GM18502 (cell line): ENCODE measurements at regions not wholly inside any gene's neighbourhood (a gene's known extent, or its start where the extent isn't known, plus 50 kb on each side); places are given as distances from the start of the nearest gene placed in this dataset.

ENCODE experiments used
- ATAC-seq: cut with Tn5 transposase; IDR thresholded peaks from one replicate; pipeline ENCODE4 v1.9.1; 2021; ENCODE audit warnings: mild to moderate bottlenecking; ENCODE audit not compliant: unreplicated experiment, poor library complexity

- no peak for ATAC-seq
Observed at GRCh38 chr4:12884846-12885796, 599.0 kb downstream of the RAB28 start.

GRCh38 chr4:12881945-12882584, 602.1 kb downstream of the RAB28 start:
- ATAC-seq, result no peak

GRCh38 chr4:12880844-12881243, 603.3 kb downstream of the RAB28 start:
- no peak for ATAC-seq

- no peak for ATAC-seq
Observed at GRCh38 chr4:12879496-12879895, 604.6 kb downstream of the RAB28 start.

- no peak for ATAC-seq
Observed at GRCh38 chr4:12875640-12876243, 608.4 kb downstream of the RAB28 start.

- no peak for ATAC-seq
Observed at GRCh38 chr4:12873351-12873750, 610.8 kb downstream of the RAB28 start.

- ATAC-seq, result no peak
Observed at GRCh38 chr4:12861422-12861821, 622.7 kb downstream of the RAB28 start.

GRCh38 chr4:12852338-12853307, 631.5 kb downstream of the RAB28 start:
- ATAC-seq, result peak; percentile 72

GRCh38 chr4:12846368-12846767, 637.8 kb downstream of the RAB28 start:
- ATAC-seq, result no peak

- no peak for ATAC-seq
Observed at GRCh38 chr4:12844141-12844540, 640.0 kb downstream of the RAB28 start.

- no peak for ATAC-seq
Observed at GRCh38 chr4:12827966-12828365, 656.2 kb downstream of the RAB28 start.

- no peak for ATAC-seq
Observed at GRCh38 chr4:12791536-12791935, 692.6 kb downstream of the RAB28 start.

GRCh38 chr4:12787261-12787660, 696.9 kb downstream of the RAB28 start:
- ATAC-seq, result no peak

- no peak for ATAC-seq
Observed at GRCh38 chr4:12778706-12779105, 705.4 kb downstream of the RAB28 start.

- ATAC-seq, result no peak
Observed at GRCh38 chr4:12778191-12778590, 705.9 kb downstream of the RAB28 start.

- no peak for ATAC-seq
Observed at GRCh38 chr4:12770351-12770750, 713.8 kb downstream of the RAB28 start.

GRCh38 chr4:12761694-12762093, 722.4 kb downstream of the RAB28 start:
- no peak for ATAC-seq

- no peak for ATAC-seq
Observed at GRCh38 chr4:12747154-12747553, 737.0 kb downstream of the RAB28 start.

- ATAC-seq, result no peak
Observed at GRCh38 chr4:12746221-12746620, 737.9 kb downstream of the RAB28 start.

- no peak for ATAC-seq
Observed at GRCh38 chr4:12734586-12734985, 749.6 kb downstream of the RAB28 start.
